AG09319 (cell line): ENCODE measurements at regions not wholly inside any gene's neighbourhood (a gene's known extent, or its start where the extent isn't known, plus 50 kb on each side); places are given as distances from the start of the nearest gene placed in this dataset.

ENCODE experiments used
- DNase-seq: peaks from one replicate; pipeline ENCODE4 v3.0.0-alpha.2; 2010; ENCODE audit warnings: low read depth; ENCODE audit errors: extremely low read depth
- CTCF ChIP-seq: IDR thresholded peaks from 2 replicates; pipeline ENCODE4 v1.5.1; 2011; ENCODE audit warnings: low read depth, mild to moderate bottlenecking, inconsistent platforms, low read length, moderate library complexity

GRCh38 chr5:35365758-35366157 lies 135.5 kb upstream of the PRLR start:
- TF ChIP-seq CTCF: no peak
- DNase-seq: no peak

- no peak for TF ChIP-seq CTCF
- DNase-seq: no peak
Observed at GRCh38 chr5:35364350-35364749, 134.1 kb upstream of the PRLR start.

GRCh38 chr5:35363387-35363965 lies 133.2 kb upstream of the PRLR start:
- no peak for DNase-seq
- no peak for TF ChIP-seq CTCF

- DNase-seq: no peak
- TF ChIP-seq CTCF: no peak
Observed at GRCh38 chr5:35362772-35363171, 132.5 kb upstream of the PRLR start.

GRCh38 chr5:35360671-35361070 lies 130.4 kb upstream of the PRLR start:
- TF ChIP-seq CTCF: no peak
- DNase-seq: no peak

GRCh38 chr5:35359859-35360258 lies 129.6 kb upstream of the PRLR start:
- DNase-seq: no peak
- TF ChIP-seq CTCF: no peak

- no peak for TF ChIP-seq CTCF
- no peak for DNase-seq
Observed at GRCh38 chr5:35357973-35358372, 127.7 kb upstream of the PRLR start.
